GM06990 (cell line): ENCODE measurements at regions not wholly inside any gene's neighbourhood (a gene's known extent, or its start where the extent isn't known, plus 50 kb on each side); places are given as distances from the start of the nearest gene placed in this dataset.

ENCODE experiments used
- DNase-seq: peaks from one replicate; pipeline ENCODE4 v3.0.0-alpha.2; 2011; ENCODE audit not compliant: insufficient read length; ENCODE audit errors: extremely low read depth
- H3K27me3 ChIP-seq: replicated peaks from 2 replicates; pipeline ENCODE4 v1.6.0; 2011; ENCODE audit warnings: low read length; ENCODE audit not compliant: control insufficient read depth, insufficient read depth
- H3K36me3 ChIP-seq: 2 replicates; pipeline ENCODE4 v1.5.1; 2011; ENCODE audit warnings: low read length; ENCODE audit not compliant: control insufficient read depth, insufficient read depth
- H3K4me3 ChIP-seq: replicated peaks from 2 replicates; pipeline ENCODE4 v1.5.1; 2011; ENCODE audit warnings: low read depth, mild to moderate bottlenecking, control low read depth, low read length
- TF ChIP-seq, protein P1 (sequence below): IDR thresholded peaks from 2 replicates; pipeline ENCODE4 v1.5.1; 2011; ENCODE audit warnings: low read length, control low read depth, mild to moderate bottlenecking, inconsistent platforms; ENCODE audit not compliant: insufficient read depth, poor library complexity, severe bottlenecking

DNA sequence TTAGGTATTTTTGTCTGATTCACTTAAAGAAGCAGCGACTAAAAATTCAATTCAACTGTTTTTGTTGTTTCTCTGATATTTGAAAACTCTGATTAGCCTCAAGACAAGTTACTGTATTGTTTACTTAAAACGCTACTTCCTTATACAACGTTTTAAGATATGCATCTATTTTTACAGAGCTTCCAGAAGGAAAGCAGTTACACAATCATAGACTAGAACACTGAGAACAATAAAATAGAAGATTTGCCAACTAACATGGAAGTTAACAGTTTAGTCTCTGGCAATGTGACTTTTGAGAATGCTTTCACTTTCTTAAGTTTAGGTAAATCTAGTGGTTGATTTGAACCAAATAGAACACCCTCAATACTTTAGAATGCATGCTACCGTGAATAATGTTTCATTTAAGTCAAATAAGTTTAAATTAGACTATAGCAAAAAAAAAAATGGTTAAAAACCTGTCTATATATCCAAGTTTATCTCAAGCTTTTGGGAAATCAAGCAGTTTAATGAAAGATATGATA, 614.8 kb downstream of the DACH1 start:
- Histone ChIP-seq H3K4me3 (no peak overlapping the region), H3K36me3 (no peaks in the 10 kb centered on the region), H3K27me3 (no peaks in the 10 kb centered on the region)
- no peak for DNase-seq
- TF ChIP-seq, protein P1, sequence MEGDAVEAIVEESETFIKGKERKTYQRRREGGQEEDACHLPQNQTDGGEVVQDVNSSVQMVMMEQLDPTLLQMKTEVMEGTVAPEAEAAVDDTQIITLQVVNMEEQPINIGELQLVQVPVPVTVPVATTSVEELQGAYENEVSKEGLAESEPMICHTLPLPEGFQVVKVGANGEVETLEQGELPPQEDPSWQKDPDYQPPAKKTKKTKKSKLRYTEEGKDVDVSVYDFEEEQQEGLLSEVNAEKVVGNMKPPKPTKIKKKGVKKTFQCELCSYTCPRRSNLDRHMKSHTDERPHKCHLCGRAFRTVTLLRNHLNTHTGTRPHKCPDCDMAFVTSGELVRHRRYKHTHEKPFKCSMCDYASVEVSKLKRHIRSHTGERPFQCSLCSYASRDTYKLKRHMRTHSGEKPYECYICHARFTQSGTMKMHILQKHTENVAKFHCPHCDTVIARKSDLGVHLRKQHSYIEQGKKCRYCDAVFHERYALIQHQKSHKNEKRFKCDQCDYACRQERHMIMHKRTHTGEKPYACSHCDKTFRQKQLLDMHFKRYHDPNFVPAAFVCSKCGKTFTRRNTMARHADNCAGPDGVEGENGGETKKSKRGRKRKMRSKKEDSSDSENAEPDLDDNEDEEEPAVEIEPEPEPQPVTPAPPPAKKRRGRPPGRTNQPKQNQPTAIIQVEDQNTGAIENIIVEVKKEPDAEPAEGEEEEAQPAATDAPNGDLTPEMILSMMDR = no peak

DNA sequence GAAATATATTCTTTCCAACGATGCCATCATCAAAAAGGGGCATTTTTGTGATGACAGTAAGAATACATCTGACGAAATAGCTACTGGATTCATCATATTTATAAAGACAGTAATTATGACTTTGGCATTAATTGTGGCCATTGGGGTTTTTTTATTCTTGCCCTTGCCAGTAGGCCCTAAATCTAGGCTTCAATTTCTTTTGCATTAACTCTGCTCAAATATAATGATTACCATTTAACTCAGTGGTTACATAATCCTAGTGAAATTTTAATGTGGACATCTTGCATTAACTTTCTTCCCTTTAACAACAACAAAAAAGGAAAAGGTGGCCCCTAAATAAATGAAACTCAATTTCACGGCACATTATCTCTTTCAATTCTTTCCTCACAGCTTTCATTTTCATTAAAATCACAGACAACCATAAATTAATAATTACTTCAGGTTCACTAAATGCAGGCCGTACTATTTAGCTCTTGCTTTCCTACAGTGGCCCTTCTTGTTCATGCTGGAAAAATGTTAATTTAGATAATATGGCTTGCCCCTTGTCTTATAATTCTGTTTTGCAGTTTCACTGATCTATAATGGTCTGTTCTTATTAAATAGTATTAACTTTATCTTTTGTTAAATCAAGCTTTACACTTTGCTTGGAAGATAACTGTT, 615.6 kb downstream of the DACH1 start:
- Histone ChIP-seq H3K36me3 (no peaks in the 10 kb centered on the region), H3K4me3 (no peak overlapping the region), H3K27me3 (no peaks in the 10 kb centered on the region)
- DNase-seq = no peak
- TF ChIP-seq, protein P1 = no peak

DNA sequence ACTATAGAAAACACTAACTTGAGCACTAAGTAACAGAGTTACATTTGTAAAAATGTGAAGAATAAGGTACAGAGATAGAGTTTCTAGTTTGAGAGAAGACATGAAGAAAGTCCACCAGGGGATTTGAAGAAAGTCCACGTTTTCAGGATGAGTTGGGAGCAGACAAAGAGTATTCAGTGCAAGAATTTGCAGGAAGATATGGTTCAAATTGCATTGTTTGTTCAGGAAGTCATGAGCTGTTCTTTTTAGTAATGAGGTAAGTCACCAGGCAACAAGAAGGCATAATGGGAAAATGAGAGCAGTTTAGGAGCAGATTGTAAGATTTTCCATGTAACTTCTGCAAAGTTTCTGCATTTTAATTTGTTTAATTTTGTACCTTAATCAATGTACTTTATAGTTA, 618.0 kb downstream of the DACH1 start:
- no peak overlapping the region for H3K4me3 ChIP-seq
- no peaks in the 10 kb centered on the region for H3K36me3 ChIP-seq
- H3K27me3 ChIP-seq = no peaks in the 10 kb centered on the region
- TF ChIP-seq, protein P1 = no peak
- DNase-seq = no peak

DNA sequence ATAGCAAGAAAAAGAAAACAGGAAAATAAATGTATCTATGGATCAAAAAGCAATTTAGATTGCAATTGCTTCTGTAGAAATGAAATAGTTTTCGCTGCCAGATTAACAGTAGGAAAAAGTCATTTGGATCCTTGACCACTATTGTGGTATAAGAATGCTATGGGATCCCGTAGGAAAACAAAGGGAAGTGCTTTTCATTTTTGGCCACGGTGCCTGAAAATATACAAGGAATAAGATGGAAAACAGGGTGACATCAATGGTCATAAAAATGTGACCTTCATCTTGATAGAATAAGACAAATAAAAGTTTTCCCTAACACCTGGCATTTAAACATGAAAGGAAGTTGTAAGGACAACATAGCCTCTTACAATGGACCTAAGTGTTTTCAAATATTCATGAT, 622.8 kb downstream of the DACH1 start:
- no peak overlapping the region for H3K4me3 ChIP-seq
- no peak for DNase-seq
- TF ChIP-seq, protein P1 = no peak
- H3K36me3 ChIP-seq = no peaks in the 10 kb centered on the region
- no peaks in the 10 kb centered on the region for H3K27me3 ChIP-seq

DNA sequence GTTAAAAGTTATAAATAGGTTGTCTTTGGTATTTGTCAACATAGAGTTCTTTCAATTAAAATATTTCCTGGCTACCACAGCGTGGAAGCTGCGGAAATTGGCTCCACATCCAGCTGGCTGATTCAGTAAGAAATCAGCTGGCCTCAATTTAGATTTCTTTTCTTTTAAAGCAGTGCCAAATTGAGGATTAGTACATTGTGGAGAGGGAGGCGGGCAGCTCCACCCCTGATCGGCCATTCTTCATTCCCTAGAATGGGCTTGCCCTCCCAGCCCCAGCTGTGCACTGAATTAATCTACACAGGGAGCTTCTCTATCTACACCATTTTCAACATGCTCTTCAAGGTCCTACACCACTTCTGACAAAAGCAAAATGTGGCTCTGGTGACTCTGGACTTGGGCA, 624.8 kb downstream of the DACH1 start:
- DNase-seq = no peak
- TF ChIP-seq, protein P1 = no peak
- H3K4me3 ChIP-seq = no peak overlapping the region
- no peaks in the 10 kb centered on the region for H3K36me3 ChIP-seq
- H3K27me3 ChIP-seq = no peaks in the 10 kb centered on the region
